ENCODE measurements at regions not wholly inside any gene's neighbourhood (a gene's known extent, or its start where the extent isn't known, plus 50 kb on each side); places are given as distances from the start of the nearest gene placed in this dataset.

GRCh38 chr1:199751506-199751905 is 276.0 kb upstream of the NR5A2 start:
- TF ChIP-seq CTCF (IDR thresholded peaks at IDR 0.05) (no peak), POLR2AphosphoS5 (IDR thresholded peaks at IDR 0.05) (no peak), POLR2A (IDR thresholded peaks at IDR 0.05) (no peak)

Data from suprapubic skin (tissue), 4 donors.